ENCODE measurements at regions not wholly inside any gene's neighbourhood (a gene's known extent, or its start where the extent isn't known, plus 50 kb on each side); places are given as distances from the start of the nearest gene placed in this dataset.

GRCh38 chr7:13181216-13181615 lies 493.8 kb downstream of the ARL4A start:
- no peak overlapping the region for H2AFZ ChIP-seq (ENCODE audit: low read depth, low read length, poor library complexity, severe bottlenecking)
- ATAC-seq, result no peak
- ChIA-PET RAD21 (ENCODE audit: low non-redundant PET in 1 of 2, low total read pairs in 2 of 2, uncharacterized antibody in 2 of 2, unreplicated experiment in 2 of 2) (no interaction called here), CTCF (no interaction called here), POLR2A (no interaction called here)
- H3K27me3 ChIP-seq (ENCODE audit: insufficient read depth, low read length), result no peaks in the 10 kb centered on the region
- no peak overlapping the region for H3K4me3 ChIP-seq (replicated peaks in 1 of 2; ENCODE audit: low read depth in 1 of 2, low read length in 2 of 2)
- H3K27ac ChIP-seq (ENCODE audit: low read depth, low read length), result no peak overlapping the region
- BruUV-seq (replicated peaks), result no TSS peak
- no peak overlapping the region for H3K9ac ChIP-seq (ENCODE audit: low read length)
- H3K9me3 ChIP-seq (ENCODE audit: control insufficient read depth in 1 of 2, insufficient read depth in 1 of 2, low read depth in 1 of 2, low read length in 2 of 2), result no peaks in the 10 kb centered on the region
- no peak overlapping the region for H3K4me2 ChIP-seq (ENCODE audit: low read length)
- H3K9me2 ChIP-seq (ENCODE audit: insufficient read depth), result no peaks in the 10 kb centered on the region
- H3K36me3 ChIP-seq (ENCODE audit: control insufficient read depth in 1 of 2, insufficient read depth in 2 of 2, low read length in 2 of 2), result no peaks in the 10 kb centered on the region
- DNase-seq (ENCODE audit: low read depth, low spot score), result no peak
- no peaks in the 10 kb centered on the region for H3K79me2 ChIP-seq (ENCODE audit: insufficient read depth, low read length)
- intact Hi-C loops (cut with micrococcal nuclease), result no loop called here
- TF ChIP-seq ZNF274 (IDR thresholded peaks at IDR 0.05; ENCODE audit: low read depth, low read length), result no peak
- TF ChIP-seq SIN3A (IDR thresholded peaks at IDR 0.05; ENCODE audit: low read depth), result no peak
- TF ChIP-seq SRF (IDR thresholded peaks at IDR 0.05; ENCODE audit: low read depth), result no peak
- TF ChIP-seq ZFX (IDR thresholded peaks at IDR 0.05), result no peak
- TF ChIP-seq ATF3 (IDR thresholded peaks at IDR 0.05), result no peak
- TF ChIP-seq REST (IDR thresholded peaks at IDR 0.05; ENCODE audit: low read depth), result no peak
- no peak for TF ChIP-seq ELF1 (IDR thresholded peaks at IDR 0.05; ENCODE audit: borderline replicate concordance, low read depth)
- no peak for TF ChIP-seq SP1 (IDR thresholded peaks at IDR 0.05; ENCODE audit: low read depth)
- no peak for TF ChIP-seq TCF7L2 (IDR thresholded peaks at IDR 0.05; ENCODE audit: borderline replicate concordance, extremely low read depth, insufficient read depth, insufficient read length)
- TF ChIP-seq POLR2AphosphoS5 (IDR thresholded peaks at IDR 0.05; ENCODE audit: low read depth, low read length), result no peak
- H3K4me1 ChIP-seq (ENCODE audit: control insufficient read depth in 1 of 2, insufficient read depth in 2 of 2, low read length in 2 of 2), result no peaks in the 10 kb centered on the region
- H4K20me1 ChIP-seq (ENCODE audit: insufficient read depth), result no peaks in the 10 kb centered on the region

Data from HCT116 (cell line).